HUDEP-2 (cell line): ENCODE measurements at regions not wholly inside any gene's neighbourhood (a gene's known extent, or its start where the extent isn't known, plus 50 kb on each side); places are given as distances from the start of the nearest gene placed in this dataset.
A peak's percentile ranks its signal among the peaks of the same experiment; 100 is the strongest.
"Not testable (repeated sequence)": the region's sequence is repeated elsewhere in the genome, so short reads cannot be mapped to it uniquely, and the experiment has no call there.

Experiments
- DNase-seq, 76 experiments: peaks; one replicate each; lab custom pipeline; 2025; ENCODE audit not compliant: unreplicated experiment in 76 of 76; lab: John Stamatoyannopoulos, UW

GRCh38 chr6:153302133-153302532 is 171.1 kb upstream of the RGS17 start:
- no peak for DNase-seq

GRCh38 chr6:153301602-153302001 is 170.5 kb upstream of the RGS17 start:
- DNase-seq = no peak

- not testable (repeated sequence) for DNase-seq
These were observed 151.4 kb upstream of the RGS17 start for GRCh38 chr6:153282456-153282855.

- no peak for DNase-seq
These were observed 144.9 kb upstream of the RGS17 start for GRCh38 chr6:153275997-153276396.

- no peak for DNase-seq
These were observed 141.3 kb upstream of the RGS17 start for GRCh38 chr6:153272201-153272980.

GRCh38 chr6:153263489-153263888 is 132.4 kb upstream of the RGS17 start:
- DNase-seq = no peak

- no peak for DNase-seq
These were observed 120.2 kb upstream of the RGS17 start for GRCh38 chr6:153251326-153251725.

- DNase-seq = no peak
These were observed 106.6 kb upstream of the RGS17 start for GRCh38 chr6:153237670-153238069.

- peak in 51 of 76 experiments; percentile 5 to 77 (median 32) for DNase-seq
These were observed 100.1 kb upstream of the RGS17 start for GRCh38 chr6:153231048-153231646.

- DNase-seq = no peak
These were observed 87.2 kb upstream of the RGS17 start for GRCh38 chr6:153218184-153218792.

- no peak for DNase-seq
These were observed 85.7 kb upstream of the RGS17 start for GRCh38 chr6:153216789-153217188.

GRCh38 chr6:153215242-153215641 is 84.2 kb upstream of the RGS17 start:
- DNase-seq = peak in 1 of 76 experiments; percentile 10

GRCh38 chr6:153214436-153214835 is 83.4 kb upstream of the RGS17 start:
- DNase-seq = no peak

GRCh38 chr6:153210083-153210482 is 79.0 kb upstream of the RGS17 start:
- no peak for DNase-seq

- DNase-seq = no peak
These were observed 77.6 kb upstream of the RGS17 start for GRCh38 chr6:153208706-153209105.

- DNase-seq = no peak
These were observed 76.5 kb upstream of the RGS17 start for GRCh38 chr6:153207617-153208016.

GRCh38 chr6:153207006-153207405 is 75.9 kb upstream of the RGS17 start:
- DNase-seq = no peak

GRCh38 chr6:153192943-153193885 is 62.1 kb upstream of the RGS17 start:
- DNase-seq = no peak

- DNase-seq = no peak
These were observed 52.8 kb upstream of the RGS17 start for GRCh38 chr6:153183925-153184324.
